Suprapubic skin (tissue), 4 donors: ENCODE measurements at regions not wholly inside any gene's neighbourhood (a gene's known extent, or its start where the extent isn't known, plus 50 kb on each side); places are given as distances from the start of the nearest gene placed in this dataset.

Experiments used
- CTCF ChIP-seq, 2 donors: fragments of 200-600 bp in 1 of 2; fragments of 450-650 bp in 1 of 2; sonication (generic) in 1 of 2; IDR thresholded peaks; one replicate each; pipeline ENCODE4 v1.5.1; 2016 to 2019; ENCODE audit warnings: antibody characterized with exemption in 2 of 2, mild to moderate bottlenecking in 1 of 2, moderate library complexity in 1 of 2
- POLR2A ChIP-seq, 2 donors: fragments of 450-650 bp; IDR thresholded peaks; one replicate each; pipeline ENCODE4 v1.6.1; 2017; ENCODE audit warnings: antibody characterized with exemption in 2 of 2, mild to moderate bottlenecking in 2 of 2, moderate library complexity in 2 of 2
- POLR2AphosphoS5 ChIP-seq, 3 donors: sonication (generic); formaldehyde crosslinking; IDR thresholded peaks; one replicate each; pipeline ENCODE4 v1.6.1; 2017; ENCODE audit warnings: antibody characterized with exemption in 3 of 3

DNA sequence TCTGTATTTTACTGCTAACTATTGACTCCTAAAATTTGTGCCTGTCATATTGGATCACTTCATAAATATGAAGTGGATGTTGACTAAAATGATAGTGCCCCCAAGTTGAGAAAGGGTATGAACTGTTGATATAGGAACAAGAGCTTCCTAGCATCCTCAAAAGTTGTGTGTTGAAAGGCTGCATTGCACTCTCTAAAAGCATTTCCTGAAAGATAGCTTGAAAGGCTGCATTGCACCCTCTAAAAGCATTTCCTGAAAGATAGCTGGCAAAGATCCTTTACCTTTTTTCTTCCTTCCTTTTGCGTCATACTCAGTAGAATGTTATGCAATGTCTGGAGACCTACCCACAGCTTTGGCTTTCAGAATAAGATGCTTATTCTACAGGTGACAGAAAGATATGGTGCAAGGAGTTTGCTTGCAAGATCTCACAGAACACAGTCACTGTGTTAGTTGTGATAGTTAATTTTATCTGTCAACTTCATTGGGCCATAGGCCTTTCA lies 274.6 kb upstream of the GALNTL6 start:
- no peak for TF ChIP-seq CTCF (IDR thresholded peaks at IDR 0.05)
- TF ChIP-seq POLR2AphosphoS5 (IDR thresholded peaks at IDR 0.05) = no peak
- TF ChIP-seq POLR2A (IDR thresholded peaks at IDR 0.05) = no peak
